SK-N-MC (cell line): ENCODE measurements at regions not wholly inside any gene's neighbourhood (a gene's known extent, or its start where the extent isn't known, plus 50 kb on each side); places are given as distances from the start of the nearest gene placed in this dataset.

Experiments
- DNase-seq: peaks from one replicate; pipeline ENCODE4 v3.0.0-alpha.2; 2011; ENCODE audit warnings: low read depth, low spot score
- H3K27ac ChIP-seq: fragments of 200-600 bp; sonication (generic); 2 replicates; pipeline ENCODE4 v1.5.1; 2016; ENCODE audit warnings: mixed run types
- H3K36me3 ChIP-seq: fragments of 200-600 bp; sonication (generic); 2 replicates; pipeline ENCODE4 v1.6.1; 2017; ENCODE audit warnings: antibody characterized with exemption, low read length, mixed read lengths; ENCODE audit not compliant: insufficient read depth
- H3K4me3 ChIP-seq: fragments of 200-600 bp; sonication (generic); 2 replicates; pipeline ENCODE4 v1.5.1; 2016
- H3K9ac ChIP-seq: fragments of 200-600 bp; sonication (generic); 2 replicates; pipeline ENCODE4 v1.8.0; 2017; ENCODE audit warnings: mixed run types, mixed read lengths; ENCODE audit not compliant: insufficient read length
- H3K9me3 ChIP-seq: fragments of 200-600 bp; sonication (generic); 2 replicates; pipeline ENCODE4 v1.6.1; 2017; ENCODE audit warnings: low read depth, mild to moderate bottlenecking, antibody characterized with exemption, low read length, moderate library complexity, mixed read lengths
- EZH2 ChIP-seq: fragments of 200-600 bp; sonication (generic); IDR thresholded peaks from one replicate; pipeline ENCODE4 v1.6.1; 2017; ENCODE audit warnings: antibody characterized with exemption
- FOXP2 ChIP-seq: optimal IDR thresholded peaks from 2 replicates; pipeline ENCODE3; 2011; ENCODE audit warnings: mild to moderate bottlenecking, moderate library complexity; ENCODE audit not compliant: insufficient read depth; ENCODE audit errors: extremely low read length, control extremely low read depth
- POLR2AphosphoS5 ChIP-seq: IDR thresholded peaks from 2 replicates; pipeline ENCODE4 v1.6.1; 2012; ENCODE audit warnings: mild to moderate bottlenecking, low read depth, low read length, borderline replicate concordance

DNA sequence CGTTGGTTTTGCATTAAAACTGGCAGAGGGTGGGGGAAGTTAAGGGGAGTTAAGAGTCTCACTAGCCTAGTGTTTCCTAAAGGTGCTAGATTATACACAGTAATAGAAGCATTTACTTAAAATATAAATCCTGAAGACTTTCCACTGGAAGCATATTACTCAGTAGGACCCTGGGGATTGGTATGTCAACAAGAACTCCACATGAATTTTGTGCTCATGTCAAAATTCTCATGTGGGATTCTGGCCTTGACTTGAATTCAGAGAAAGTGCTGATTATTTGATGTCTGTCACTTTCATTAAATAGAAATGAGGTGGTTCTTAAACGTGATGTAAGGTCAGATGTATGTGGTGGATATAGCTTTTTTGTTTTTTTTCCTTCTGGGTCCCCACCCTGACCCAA is 997.2 kb downstream of the TUSC7 start:
- no peak overlapping the region for H3K4me3 ChIP-seq
- no peak for TF ChIP-seq EZH2
- TF ChIP-seq POLR2AphosphoS5 = no peak
- TF ChIP-seq FOXP2 = no peak
- no peaks in the 10 kb centered on the region for H3K9me3 ChIP-seq
- H3K9ac ChIP-seq = no peak overlapping the region
- H3K36me3 ChIP-seq = no peaks in the 10 kb centered on the region
- no peak overlapping the region for H3K27ac ChIP-seq
- DNase-seq = no peak

DNA sequence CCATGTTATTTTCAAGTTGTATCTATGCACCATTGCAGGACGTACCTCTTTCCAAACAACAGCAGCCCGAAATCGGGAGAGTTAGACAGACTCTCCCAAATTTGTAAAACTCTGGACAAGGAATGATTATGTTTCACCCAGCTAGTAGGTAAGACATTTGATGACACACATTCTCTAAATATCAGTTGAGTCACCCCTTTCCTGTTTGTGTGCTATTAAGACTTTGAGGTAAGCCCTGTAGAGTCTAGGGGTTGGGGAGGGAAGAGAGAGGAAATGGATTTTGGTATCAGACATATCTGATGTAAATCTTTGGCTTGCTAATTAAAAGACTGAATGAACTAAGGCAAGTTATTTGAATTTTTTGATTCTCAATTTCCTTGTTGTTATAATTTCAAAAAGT is 999.0 kb downstream of the TUSC7 start:
- TF ChIP-seq FOXP2 = no peak
- no peak for TF ChIP-seq EZH2
- no peak for TF ChIP-seq POLR2AphosphoS5
- H3K4me3 ChIP-seq = no peak overlapping the region
- H3K36me3 ChIP-seq = no peaks in the 10 kb centered on the region
- DNase-seq = no peak
- H3K9ac ChIP-seq = no peak overlapping the region
- no peaks in the 10 kb centered on the region for H3K9me3 ChIP-seq
- H3K27ac ChIP-seq = no peak overlapping the region

DNA sequence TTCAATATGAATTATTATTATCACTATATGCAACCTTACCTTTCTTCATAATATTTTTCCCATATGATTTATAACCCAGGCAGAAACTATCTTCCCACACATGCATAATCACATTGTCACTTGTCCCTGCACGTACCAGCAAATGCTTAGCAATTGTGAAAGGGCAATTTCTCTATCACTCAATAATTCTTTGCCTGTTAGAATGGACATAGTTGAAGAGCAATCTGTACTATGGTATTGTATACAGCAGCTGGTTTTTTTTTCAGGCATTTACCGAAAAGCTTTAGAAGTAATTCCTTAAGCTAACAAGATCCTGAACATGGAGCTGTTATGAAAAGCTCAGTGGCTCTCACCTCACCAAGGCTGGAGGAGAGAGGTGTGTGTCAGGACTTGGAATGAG is 999.5 kb downstream of the TUSC7 start:
- no peak overlapping the region for H3K4me3 ChIP-seq
- no peak for TF ChIP-seq POLR2AphosphoS5
- no peak for DNase-seq
- H3K9ac ChIP-seq = no peak overlapping the region
- no peak overlapping the region for H3K27ac ChIP-seq
- H3K9me3 ChIP-seq = no peaks in the 10 kb centered on the region
- no peaks in the 10 kb centered on the region for H3K36me3 ChIP-seq

DNA sequence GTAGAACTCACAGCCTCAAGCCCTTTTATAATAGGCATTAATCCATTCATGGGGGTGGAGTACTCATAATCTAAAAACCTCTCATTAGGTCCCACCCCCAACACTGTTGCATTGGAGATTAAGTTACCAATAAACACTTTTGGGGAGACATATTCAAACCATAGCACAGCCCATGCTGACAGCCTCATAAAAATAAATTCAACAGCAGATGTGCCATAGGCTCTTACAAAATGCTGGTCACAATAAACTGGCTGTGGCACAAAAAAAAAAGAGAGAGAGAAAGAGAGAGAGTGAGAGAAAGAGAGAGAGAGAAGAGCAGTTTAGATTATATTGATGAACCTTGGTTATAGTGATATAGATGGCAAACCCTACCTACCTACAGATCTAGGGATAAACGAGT is 1000.9 kb downstream of the TUSC7 start:
- DNase-seq = no peak
- Histone ChIP-seq H3K9ac (no peak overlapping the region), H3K36me3 (no peaks in the 10 kb centered on the region), H3K27ac (no peak overlapping the region), H3K9me3 (no peaks in the 10 kb centered on the region), H3K4me3 (no peak overlapping the region)
- no peak for TF ChIP-seq FOXP2
- no peak for TF ChIP-seq EZH2
- no peak for TF ChIP-seq POLR2AphosphoS5

DNA sequence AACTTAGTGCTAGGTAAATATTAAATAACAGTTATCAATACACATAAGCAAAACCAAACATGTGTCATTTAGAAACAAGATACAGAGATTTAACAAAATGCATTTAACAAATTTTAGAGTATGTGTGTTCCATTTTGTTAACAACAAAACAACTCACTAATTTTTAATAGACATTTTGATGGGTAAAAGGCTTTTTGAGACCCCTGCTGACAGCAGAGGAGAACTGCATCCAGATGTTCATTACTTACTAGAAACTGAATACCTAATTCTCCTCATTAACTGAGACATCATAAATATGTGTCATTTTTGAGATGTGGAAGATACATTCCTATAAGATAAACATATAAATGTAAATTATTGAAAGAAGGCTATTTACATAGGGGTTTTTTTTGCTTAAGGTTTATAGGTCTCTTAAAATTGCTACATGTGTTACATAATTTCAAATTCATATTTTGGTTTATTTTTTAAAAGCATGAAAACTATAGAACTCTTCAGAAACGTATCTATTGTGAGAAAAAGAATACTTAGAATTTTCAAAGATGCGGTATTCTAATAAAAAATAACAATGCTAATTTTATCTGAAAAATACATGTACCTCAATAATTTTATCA is 1009.8 kb downstream of the TUSC7 start:
- Histone ChIP-seq H3K36me3 (no peaks in the 10 kb centered on the region), H3K9me3 (no peaks in the 10 kb centered on the region), H3K27ac (no peak overlapping the region), H3K9ac (no peak overlapping the region), H3K4me3 (no peak overlapping the region)
- DNase-seq = no peak
- TF ChIP-seq FOXP2 = no peak
- TF ChIP-seq EZH2 = no peak
- no peak for TF ChIP-seq POLR2AphosphoS5

DNA sequence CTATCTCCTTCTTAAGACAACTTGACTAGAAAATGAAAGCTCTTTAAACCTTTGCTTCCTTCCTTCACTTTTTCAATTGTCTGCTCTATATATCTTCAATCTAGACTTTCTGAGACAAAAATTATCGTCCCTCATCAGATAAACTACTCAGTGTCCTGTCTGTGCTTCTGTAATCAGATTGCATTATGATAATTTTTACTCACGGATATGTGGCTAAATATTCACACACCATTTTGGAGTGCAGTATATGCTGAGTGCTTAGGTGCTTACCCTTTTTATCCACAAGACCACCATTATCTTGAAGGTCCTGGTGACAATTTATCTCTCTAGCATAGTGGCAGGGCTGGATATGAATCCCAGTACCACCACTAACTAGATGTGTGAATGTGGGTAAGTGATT is 1012.3 kb downstream of the TUSC7 start:
- Histone ChIP-seq H3K4me3 (no peak overlapping the region), H3K9ac (no peak overlapping the region), H3K9me3 (no peaks in the 10 kb centered on the region), H3K27ac (no peak overlapping the region), H3K36me3 (no peaks in the 10 kb centered on the region)
- TF ChIP-seq EZH2 = no peak
- TF ChIP-seq POLR2AphosphoS5 = no peak
- no peak for TF ChIP-seq FOXP2
- DNase-seq = no peak

DNA sequence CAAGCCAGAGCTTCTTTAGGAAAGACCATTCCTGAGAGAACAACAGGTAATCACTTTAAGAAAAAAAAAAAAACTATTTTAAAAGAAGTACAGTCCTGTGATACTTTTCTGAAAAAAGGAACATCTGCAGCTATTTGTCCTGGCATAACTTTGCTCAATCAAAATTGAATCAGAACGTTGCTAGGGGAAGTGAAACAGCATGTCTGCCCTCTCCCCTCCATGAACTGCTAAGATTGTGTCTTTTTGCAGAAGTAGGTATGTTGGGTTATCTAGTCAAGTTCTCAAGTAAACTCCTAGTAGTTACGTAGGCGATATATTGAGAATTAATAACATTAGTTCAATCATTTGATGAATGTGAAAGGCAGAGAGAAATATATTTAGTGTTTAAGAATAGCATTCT is 1013.3 kb downstream of the TUSC7 start:
- H3K9ac ChIP-seq = no peak overlapping the region
- DNase-seq = no peak
- TF ChIP-seq POLR2AphosphoS5 = no peak
- TF ChIP-seq EZH2 = no peak
- no peak for TF ChIP-seq FOXP2
- no peaks in the 10 kb centered on the region for H3K36me3 ChIP-seq
- no peak overlapping the region for H3K4me3 ChIP-seq
- H3K27ac ChIP-seq = no peak overlapping the region
- no peaks in the 10 kb centered on the region for H3K9me3 ChIP-seq

DNA sequence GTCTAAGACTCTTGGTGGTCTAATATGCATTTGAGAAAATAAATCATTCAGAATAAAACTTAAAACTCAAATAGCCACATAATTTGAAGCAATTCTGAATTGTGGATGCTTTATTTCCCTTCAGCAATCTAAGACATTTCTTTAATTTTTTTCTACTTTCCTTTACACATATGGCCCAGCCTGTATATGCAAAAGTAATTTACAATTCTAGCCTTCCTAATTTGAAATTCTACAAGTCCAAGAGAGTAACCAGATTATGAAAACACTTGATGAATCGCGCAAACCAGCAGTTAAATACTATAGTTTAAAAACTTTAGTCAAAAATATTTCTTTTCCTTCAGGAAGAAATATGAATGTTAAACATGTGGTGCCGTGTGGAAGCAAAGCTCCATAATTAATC is 1014.2 kb downstream of the TUSC7 start:
- H3K36me3 ChIP-seq = no peaks in the 10 kb centered on the region
- no peak for TF ChIP-seq FOXP2
- TF ChIP-seq POLR2AphosphoS5 = no peak
- no peak for TF ChIP-seq EZH2
- no peak overlapping the region for H3K9ac ChIP-seq

DNA sequence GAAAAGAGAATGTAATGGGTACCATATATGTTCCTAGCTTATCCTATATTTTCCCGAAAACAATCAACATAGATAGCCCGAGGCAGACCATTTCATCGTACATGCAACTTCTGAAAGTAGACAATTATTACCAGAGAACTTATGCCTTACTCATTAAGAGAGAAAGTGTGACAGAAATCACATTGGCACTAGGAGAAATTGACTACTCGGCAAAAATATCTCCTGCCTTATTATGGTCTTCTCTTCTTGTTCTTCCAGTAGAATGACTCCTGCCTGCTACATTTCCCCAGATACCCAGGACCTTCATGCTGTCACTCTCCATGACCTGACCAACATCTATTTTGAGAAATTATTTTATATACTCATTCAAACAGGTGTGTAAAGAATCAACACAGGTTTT is 1015.7 kb downstream of the TUSC7 start:
- DNase-seq = no peak
- no peaks in the 10 kb centered on the region for H3K9me3 ChIP-seq
- H3K27ac ChIP-seq = no peak overlapping the region
- no peak overlapping the region for H3K4me3 ChIP-seq
- no peaks in the 10 kb centered on the region for H3K36me3 ChIP-seq
- no peak for TF ChIP-seq FOXP2
- no peak for TF ChIP-seq EZH2
- no peak for TF ChIP-seq POLR2AphosphoS5
- H3K9ac ChIP-seq = no peak overlapping the region

More for the DNA sequence above, 1014.2 kb downstream of the TUSC7 start:
- Histone ChIP-seq H3K4me3 (no peak overlapping the region), H3K9me3 (no peaks in the 10 kb centered on the region), H3K27ac (no peak overlapping the region)
- no peak for DNase-seq
